NCI-H2107 treated with DMSO at 0.1 percent for 48 hours (cell line): ENCODE measurements at regions not wholly inside any gene's neighbourhood (a gene's known extent, or its start where the extent isn't known, plus 50 kb on each side); places are given as distances from the start of the nearest gene placed in this dataset.
"Not testable (repeated sequence)": the region's sequence is repeated elsewhere in the genome, so short reads cannot be mapped to it uniquely, and the experiment has no call there.

Experiments
- DNase-seq: peaks from one replicate; lab custom pipeline; 2025; ENCODE audit not compliant: unreplicated experiment; lab: John Stamatoyannopoulos, UW

GRCh38 chr3:72538070-72538745 is 310.0 kb downstream of the SHQ1 start:
- no peak for DNase-seq

- no peak for DNase-seq
These were observed 310.8 kb downstream of the SHQ1 start for GRCh38 chr3:72537448-72537847.

- DNase-seq: no peak
These were observed 311.4 kb downstream of the SHQ1 start for GRCh38 chr3:72536878-72537267.

- no peak for DNase-seq
These were observed 311.9 kb downstream of the SHQ1 start for GRCh38 chr3:72536206-72536877.

- DNase-seq: no peak
These were observed 312.5 kb downstream of the SHQ1 start for GRCh38 chr3:72535772-72536171.

- DNase-seq: no peak
These were observed 314.4 kb downstream of the SHQ1 start for GRCh38 chr3:72533591-72534473.

GRCh38 chr3:72530426-72530825 is 317.8 kb downstream of the SHQ1 start:
- no peak for DNase-seq

- no peak for DNase-seq
These were observed 319.2 kb downstream of the SHQ1 start for GRCh38 chr3:72529081-72529480.

GRCh38 chr3:72523429-72524151 is 324.7 kb downstream of the SHQ1 start:
- no peak for DNase-seq

- DNase-seq: no peak
These were observed 327.4 kb downstream of the SHQ1 start for GRCh38 chr3:72520690-72521308.

GRCh38 chr3:72519946-72520604 is 328.2 kb downstream of the SHQ1 start:
- DNase-seq: no peak

GRCh38 chr3:72517921-72518424 is 330.3 kb downstream of the SHQ1 start:
- no peak for DNase-seq

GRCh38 chr3:72517336-72517735 is 330.9 kb downstream of the SHQ1 start:
- no peak for DNase-seq

- DNase-seq: no peak
These were observed 331.9 kb downstream of the SHQ1 start for GRCh38 chr3:72516361-72516760.

GRCh38 chr3:72515941-72516340 is 332.3 kb downstream of the SHQ1 start:
- DNase-seq: no peak

- DNase-seq: no peak
These were observed 333.0 kb downstream of the SHQ1 start for GRCh38 chr3:72515281-72515680.

GRCh38 chr3:72510247-72510646 is 338.0 kb downstream of the SHQ1 start:
- no peak for DNase-seq

- no peak for DNase-seq
These were observed 342.5 kb downstream of the SHQ1 start for GRCh38 chr3:72505539-72506405.

GRCh38 chr3:72497501-72497900 is 350.7 kb downstream of the SHQ1 start:
- not testable (repeated sequence) for DNase-seq
